ENCODE measurements at regions not wholly inside any gene's neighbourhood (a gene's known extent, or its start where the extent isn't known, plus 50 kb on each side); places are given as distances from the start of the nearest gene placed in this dataset.

- H3K79me2 ChIP-seq (ENCODE audit: control insufficient read depth, insufficient read depth, low read length): no peaks in the 10 kb centered on the region
- H3K4me3 ChIP-seq: no peak overlapping the region
- no peak overlapping the region for H3K4me2 ChIP-seq (ENCODE audit: insufficient read depth, low read length)
- H3K27me3 ChIP-seq (ENCODE audit: control insufficient read depth in 2 of 2, insufficient read depth in 2 of 2, low read length in 2 of 2): no peaks in the 10 kb centered on the region
- ChIA-PET POLR2A (no interaction called here), CTCF (ENCODE audit: low intra/inter-chr PET ratio) (no interaction called here)
- H3K9ac ChIP-seq (ENCODE audit: insufficient read depth in 1 of 2, low read depth in 2 of 2, low read length in 2 of 2): no peak overlapping the region
- no peak overlapping the region for H2AFZ ChIP-seq (ENCODE audit: low read depth, low read length)
- H3K4me1 ChIP-seq (replicated peaks in 1 of 2; ENCODE audit: control insufficient read depth in 2 of 2, insufficient read depth in 2 of 2, low read length in 2 of 2): no peaks in the 10 kb centered on the region
- no peaks in the 10 kb centered on the region for H4K20me1 ChIP-seq (replicated peaks; ENCODE audit: control insufficient read depth, insufficient read depth, low read length)
- H3K36me3 ChIP-seq (ENCODE audit: control insufficient read depth, insufficient read depth, low read length): no peaks in the 10 kb centered on the region
- BruUV-seq (replicated peaks): no TSS peak
- intact Hi-C loops (cut with micrococcal nuclease) (no loop called here), in situ Hi-C loops (cut with MboI) (no loop called here)
- no peak overlapping the region for H3K27ac ChIP-seq (ENCODE audit: extremely low read depth, low read depth, low read length)
- H3K9me1 ChIP-seq (ENCODE audit: control insufficient read depth, insufficient read depth, low read length): no peaks in the 10 kb centered on the region
- FAIRE-seq (no peak), ATAC-seq (no peak), DNase-seq (ENCODE audit: extremely low read depth in 1 of 4, low spot score in 3 of 4) (no peak)
- H3K9me3 ChIP-seq (replicated peaks; ENCODE audit: control insufficient read depth, insufficient read depth, low read depth, low read length): no peaks in the 10 kb centered on the region
- WGBS (ENCODE audit: insufficient coverage, low coverage, missing lambda C conversion rate): 0% methylated on average over 3 of the region's 5 CpGs
- no peak for TF ChIP-seq SAFB (IDR thresholded peaks at IDR 0.05; ENCODE audit: borderline replicate concordance, low read depth, low read length)
- TF ChIP-seq MECOM (CRISPR knock-in tag; IDR thresholded peaks at IDR 0.05): no peak
- TF ChIP-seq BCL6 (CRISPR knock-in tag; IDR thresholded peaks at IDR 0.05): no peak
- TF ChIP-seq BCOR (IDR thresholded peaks at IDR 0.05): no peak
- no peak for TF ChIP-seq MYC (IDR thresholded peaks at IDR 0.05; ENCODE audit: low read depth, low read length)
- TF ChIP-seq MYC (CRISPR knock-in tag; IDR thresholded peaks at IDR 0.05; ENCODE audit: borderline replicate concordance, low read depth): no peak
- TF ChIP-seq SRSF7 (optimal IDR thresholded peaks at IDR 0.05; ENCODE audit: low read depth, low read length): no peak
- TF ChIP-seq PML (IDR thresholded peaks at IDR 0.05; ENCODE audit: low read length): no peak
- TF ChIP-seq MED1 (CRISPR knock-in tag; IDR thresholded peaks at IDR 0.05; ENCODE audit: borderline replicate concordance): no peak
Measured at GRCh38 chr13:37338726-37339385, 233.4 kb upstream of the CSNK1A1L start.
